Spleen (tissue), 11 donors: ENCODE measurements at regions not wholly inside any gene's neighbourhood (a gene's known extent, or its start where the extent isn't known, plus 50 kb on each side); places are given as distances from the start of the nearest gene placed in this dataset.

Experiments
- DNase-seq: peaks from one replicate; pipeline ENCODE4 v3.0.0-alpha.2; 2020
- H3K27ac ChIP-seq, 8 donors: fragments of 200-600 bp; sonication (generic) in 7 of 8; 1 replicate in 4 of 8; 2 replicates in 4 of 8; pipeline versions ENCODE4 v1.5.0 to v1.8.0; 2016 to 2021; ENCODE audit warnings: inconsistent platforms in 4 of 8, mild to moderate bottlenecking in 4 of 8, moderate library complexity in 1 of 8
- H3K27me3 ChIP-seq, 7 donors: fragments of 200-600 bp; sonication (generic) in 6 of 7; replicated peaks in 1 of 7; 1 replicate in 4 of 7; 2 replicates in 3 of 7; pipeline versions ENCODE4 v1.5.0 to v1.8.0; 2016 to 2021; ENCODE audit warnings: inconsistent platforms in 3 of 7, mild to moderate bottlenecking in 1 of 7
- H3K36me3 ChIP-seq, 6 donors: fragments of 200-600 bp; sonication (generic) in 5 of 6; 1 replicate in 4 of 6; 2 replicates in 2 of 6; pipeline versions ENCODE4 v1.5.0 to v1.8.0; 2016 to 2021; ENCODE audit warnings: inconsistent platforms in 2 of 6
- H3K4me1 ChIP-seq, 6 donors: fragments of 200-600 bp; sonication (generic) in 5 of 6; 1 replicate in 3 of 6; 2 replicates in 3 of 6; pipeline versions ENCODE4 v1.5.0 to v1.8.0; 2016 to 2021; ENCODE audit warnings: inconsistent platforms in 3 of 6
- H3K4me3 ChIP-seq, 8 donors: fragments of 200-600 bp; sonication (generic) in 7 of 8; 1 replicate in 4 of 8; 2 replicates in 4 of 8; pipeline versions ENCODE4 v1.5.0 to v1.8.0; 2016 to 2021; ENCODE audit warnings: inconsistent platforms in 4 of 8, mild to moderate bottlenecking in 4 of 8, moderate library complexity in 2 of 8
- H3K9me3 ChIP-seq, 8 donors: fragments of 200-600 bp; sonication (generic) in 7 of 8; 1 replicate in 4 of 8; 2 replicates in 4 of 8; pipeline versions ENCODE4 v1.5.0 to v1.8.0; 2016 to 2021; ENCODE audit warnings: inconsistent platforms in 4 of 8
- CTCF ChIP-seq, 11 experiments: fragments of 200-600 bp in 7 of 11; fragments of 450-650 bp in 4 of 11; sonication (generic) in 4 of 11; IDR thresholded peaks in 8 of 11; conservative IDR thresholded peaks in 3 of 11; 1 replicate in 7 of 11; 2 replicates in 4 of 11; pipeline versions ENCODE4 v1.4.0 to v1.8.0; 2016 to 2021; ENCODE audit warnings: antibody characterized with exemption in 11 of 11, inconsistent platforms in 4 of 11, mild to moderate bottlenecking in 1 of 11
- POLR2A ChIP-seq, 3 donors: fragments of 450-650 bp; IDR thresholded peaks; one replicate each; pipeline ENCODE4 v1.5.1; 2017; ENCODE audit warnings: antibody characterized with exemption in 3 of 3, mild to moderate bottlenecking in 1 of 3
- POLR2AphosphoS5 ChIP-seq, 3 donors: sonication (generic); formaldehyde crosslinking; IDR thresholded peaks; one replicate each; pipeline ENCODE4 v1.5.1; 2017; ENCODE audit warnings: antibody characterized with exemption in 3 of 3
- WGBS, 5 donors: extraction: QIAGEN DNeasy Blood & Tissue Kit in 3 of 5; methylation state at CpG; one replicate each; pipeline versions ENCODE4 v1.1.5 to v1.1.7; 2013 to 2018; 5-methylcytosine and 5-hydroxymethylcytosine counted together
- intact Hi-C: fragments of 100-400 bp; cut with DNase I; formaldehyde crosslinking; loops from one replicate; pipeline ENCODE4 v1.15.0; 2023; ENCODE audit warnings: low total_unique reads
- donor health status: healthy with polysubstance abuse.
- donor health status: DM: no; HTN: no; CAD: no; lungs with moderate emphysema.
- donor health status: DM: no; HTN: no; CAD: no.
- donor health status: Bipolar disorder and iron deficiency.
- donor health status: healthy.
- donor health status: DM: no; HTN: no; CAD: no.
- donor health status: DM: yes; HTN: yes; CAD: no.

- TF ChIP-seq CTCF (IDR thresholded peaks at IDR 0.05 in 8 of 11, conservative IDR thresholded peaks at IDR 0.05 in 3 of 11) (no peak), POLR2A (IDR thresholded peaks at IDR 0.05) (no peak), POLR2AphosphoS5 (IDR thresholded peaks at IDR 0.05) (no peak)
- no peak overlapping the region for H3K27ac ChIP-seq
- DNase-seq: no peak
- H3K36me3 ChIP-seq: no peaks in the 10 kb centered on the region
- no peaks in the 10 kb centered on the region for H3K4me1 ChIP-seq
- no peak overlapping the region for H3K4me3 ChIP-seq
- intact Hi-C loops: no loop called here
- WGBS, 5 donors: 56 to 72% (median 67%) methylated on average over 1 of the region's 1 CpG
- no peaks in the 10 kb centered on the region for H3K27me3 ChIP-seq
- no peaks in the 10 kb centered on the region for H3K9me3 ChIP-seq
These were observed 355.9 kb upstream of the TENM4 start for GRCh38 chr11:79796704-79797103.

GRCh38 chr11:79794484-79795393 is 353.9 kb upstream of the TENM4 start:
- WGBS, 5 donors: 60 to 69% (median 67%) methylated on average over 4 of the region's 4 CpGs
- Histone ChIP-seq H3K9me3 (no peaks in the 10 kb centered on the region), H3K4me1 (no peaks in the 10 kb centered on the region), H3K27me3 (no peaks in the 10 kb centered on the region), H3K36me3 (no peaks in the 10 kb centered on the region), H3K4me3 (no peak overlapping the region), H3K27ac (no peak overlapping the region)
- TF ChIP-seq POLR2A (IDR thresholded peaks at IDR 0.05) (no peak), CTCF (IDR thresholded peaks at IDR 0.05 in 8 of 11, conservative IDR thresholded peaks at IDR 0.05 in 3 of 11) (no peak), POLR2AphosphoS5 (IDR thresholded peaks at IDR 0.05) (no peak)
- intact Hi-C loops: no loop called here
- DNase-seq: no peak

GRCh38 chr11:79794057-79794456 is 353.2 kb upstream of the TENM4 start:
- H3K4me3 ChIP-seq: no peak overlapping the region
- H3K9me3 ChIP-seq: peaks cover 0 to 4% (median 0%) of the 10 kb centered on the region in 8 donors
- H3K27me3 ChIP-seq: no peaks in the 10 kb centered on the region
- H3K4me1 ChIP-seq: no peaks in the 10 kb centered on the region
- no peak for TF ChIP-seq POLR2AphosphoS5 (IDR thresholded peaks at IDR 0.05)
- TF ChIP-seq CTCF (IDR thresholded peaks at IDR 0.05 in 8 of 11, conservative IDR thresholded peaks at IDR 0.05 in 3 of 11): no peak
- no peak for TF ChIP-seq POLR2A (IDR thresholded peaks at IDR 0.05)
- 58 to 82% (median 67%) methylated on average over 3 of the region's 3 CpGs for WGBS, 5 donors
- no peaks in the 10 kb centered on the region for H3K36me3 ChIP-seq
- H3K27ac ChIP-seq: no peak overlapping the region
- intact Hi-C loops: no loop called here
- no peak for DNase-seq

GRCh38 chr11:79786961-79787360 is 346.1 kb upstream of the TENM4 start:
- intact Hi-C loops: no loop called here
- 77 to 98% (median 84%) methylated on average over 1 of the region's 1 CpG for WGBS, 5 donors

More at GRCh38 chr11:79786961-79787360, 346.1 kb upstream of the TENM4 start:
- H3K4me1 ChIP-seq: no peaks in the 10 kb centered on the region
- H3K27me3 ChIP-seq: no peaks in the 10 kb centered on the region
- peaks cover 0 to 4% (median 0%) of the 10 kb centered on the region in 8 donors for H3K9me3 ChIP-seq
- H3K4me3 ChIP-seq: no peak overlapping the region
- H3K27ac ChIP-seq: no peak overlapping the region
- no peak for DNase-seq
- TF ChIP-seq POLR2A (IDR thresholded peaks at IDR 0.05): no peak
- TF ChIP-seq CTCF (IDR thresholded peaks at IDR 0.05 in 8 of 11, conservative IDR thresholded peaks at IDR 0.05 in 3 of 11): no peak
- no peak for TF ChIP-seq POLR2AphosphoS5 (IDR thresholded peaks at IDR 0.05)
- no peaks in the 10 kb centered on the region for H3K36me3 ChIP-seq
